HG03565 (cell line): ENCODE measurements at regions not wholly inside any gene's neighbourhood (a gene's known extent, or its start where the extent isn't known, plus 50 kb on each side); places are given as distances from the start of the nearest gene placed in this dataset.

ENCODE experiments used
- ATAC-seq: cut with Tn5 transposase; IDR thresholded peaks from one replicate; pipeline ENCODE4 v1.9.1; 2021; ENCODE audit warnings: mild to moderate bottlenecking, moderate library complexity; ENCODE audit not compliant: unreplicated experiment

- ATAC-seq: no peak
Measured at GRCh38 chr12:58131986-58132755, 190.8 kb downstream of the ATP23 start.

- no peak for ATAC-seq
Measured at GRCh38 chr12:58138424-58138823, 197.1 kb downstream of the ATP23 start.

- no peak for ATAC-seq
Measured at GRCh38 chr12:58139894-58140293, 198.5 kb downstream of the ATP23 start.

GRCh38 chr12:58140395-58140794 is 199.0 kb downstream of the ATP23 start:
- no peak for ATAC-seq

- no peak for ATAC-seq
Measured at GRCh38 chr12:58142991-58143390, 201.6 kb downstream of the ATP23 start.

GRCh38 chr12:58143498-58143995 is 202.2 kb downstream of the ATP23 start:
- ATAC-seq: no peak

GRCh38 chr12:58148405-58148804 is 207.0 kb downstream of the ATP23 start:
- ATAC-seq: no peak

GRCh38 chr12:58148976-58149375 is 207.6 kb downstream of the ATP23 start:
- ATAC-seq: no peak

- ATAC-seq: no peak
Measured at GRCh38 chr12:58154359-58154758, 213.0 kb downstream of the ATP23 start.

GRCh38 chr12:58156697-58157096 is 215.3 kb downstream of the ATP23 start:
- ATAC-seq: no peak

GRCh38 chr12:58159941-58160340 is 218.6 kb downstream of the ATP23 start:
- ATAC-seq: no peak

GRCh38 chr12:58161773-58162172 is 220.4 kb downstream of the ATP23 start:
- ATAC-seq: no peak

GRCh38 chr12:58163021-58163420 is 221.7 kb downstream of the ATP23 start:
- ATAC-seq: no peak

GRCh38 chr12:58166643-58167042 is 225.3 kb downstream of the ATP23 start:
- no peak for ATAC-seq

GRCh38 chr12:58167622-58168021 is 226.3 kb downstream of the ATP23 start:
- no peak for ATAC-seq

GRCh38 chr12:58169826-58170225 is 228.5 kb downstream of the ATP23 start:
- no peak for ATAC-seq

- ATAC-seq: no peak
Measured at GRCh38 chr12:58171914-58172313, 230.5 kb downstream of the ATP23 start.

- no peak for ATAC-seq
Measured at GRCh38 chr12:58172433-58173073, 231.2 kb downstream of the ATP23 start.

GRCh38 chr12:58174316-58174715 is 232.9 kb downstream of the ATP23 start:
- ATAC-seq: no peak

- ATAC-seq: no peak
Measured at GRCh38 chr12:58176296-58176869, 235.0 kb downstream of the ATP23 start.

- ATAC-seq: no peak
Measured at GRCh38 chr12:58177366-58177765, 236.0 kb downstream of the ATP23 start.

- no peak for ATAC-seq
Measured at GRCh38 chr12:58184212-58184611, 242.8 kb downstream of the ATP23 start.
